DMS153 (cell line): ENCODE measurements at regions not wholly inside any gene's neighbourhood (a gene's known extent, or its start where the extent isn't known, plus 50 kb on each side); places are given as distances from the start of the nearest gene placed in this dataset.
A peak's percentile ranks its signal among the peaks of the same experiment; 100 is the strongest.
"Not testable (repeated sequence)": the region's sequence is repeated elsewhere in the genome, so short reads cannot be mapped to it uniquely, and the experiment has no call there.

Source experiments
- DNase-seq: peaks from one replicate; lab custom pipeline; 2025; lab: John Stamatoyannopoulos, UW

GRCh38 chr13:50527612-50528509 lies 315.6 kb downstream of the DLEU7 start:
- no peak for DNase-seq

GRCh38 chr13:50529154-50529882 lies 314.2 kb downstream of the DLEU7 start:
- DNase-seq = peak; percentile 68

GRCh38 chr13:50531917-50532899 lies 311.3 kb downstream of the DLEU7 start:
- DNase-seq = no peak

GRCh38 chr13:50535050-50535449 lies 308.4 kb downstream of the DLEU7 start:
- DNase-seq = no peak

- DNase-seq = no peak
Observed at GRCh38 chr13:50537029-50537428, 306.5 kb downstream of the DLEU7 start.

GRCh38 chr13:50539791-50540530 lies 303.5 kb downstream of the DLEU7 start:
- no peak for DNase-seq

- no peak for DNase-seq
Observed at GRCh38 chr13:50543141-50543540, 300.4 kb downstream of the DLEU7 start.

- DNase-seq = no peak
Observed at GRCh38 chr13:50543782-50544181, 299.7 kb downstream of the DLEU7 start.

- no peak for DNase-seq
Observed at GRCh38 chr13:50544211-50544610, 299.3 kb downstream of the DLEU7 start.

- DNase-seq = not testable (repeated sequence)
Observed at GRCh38 chr13:50547175-50547574, 296.3 kb downstream of the DLEU7 start.

- no peak for DNase-seq
Observed at GRCh38 chr13:50548586-50548985, 294.9 kb downstream of the DLEU7 start.

GRCh38 chr13:50549221-50549942 lies 294.1 kb downstream of the DLEU7 start:
- no peak for DNase-seq

- DNase-seq = no peak
Observed at GRCh38 chr13:50550151-50550550, 293.3 kb downstream of the DLEU7 start.

- DNase-seq = no peak
Observed at GRCh38 chr13:50552424-50552966, 291.0 kb downstream of the DLEU7 start.

- no peak for DNase-seq
Observed at GRCh38 chr13:50561739-50562138, 281.8 kb downstream of the DLEU7 start.

GRCh38 chr13:50566646-50567045 lies 276.8 kb downstream of the DLEU7 start:
- DNase-seq = no peak

GRCh38 chr13:50572129-50572528 lies 271.4 kb downstream of the DLEU7 start:
- no peak for DNase-seq

- no peak for DNase-seq
Observed at GRCh38 chr13:50573066-50573465, 270.4 kb downstream of the DLEU7 start.

GRCh38 chr13:50574731-50575130 lies 268.8 kb downstream of the DLEU7 start:
- DNase-seq = no peak

GRCh38 chr13:50575138-50575537 lies 268.4 kb downstream of the DLEU7 start:
- DNase-seq = no peak
